ENCODE measurements at regions not wholly inside any gene's neighbourhood (a gene's known extent, or its start where the extent isn't known, plus 50 kb on each side); places are given as distances from the start of the nearest gene placed in this dataset.

DNA sequence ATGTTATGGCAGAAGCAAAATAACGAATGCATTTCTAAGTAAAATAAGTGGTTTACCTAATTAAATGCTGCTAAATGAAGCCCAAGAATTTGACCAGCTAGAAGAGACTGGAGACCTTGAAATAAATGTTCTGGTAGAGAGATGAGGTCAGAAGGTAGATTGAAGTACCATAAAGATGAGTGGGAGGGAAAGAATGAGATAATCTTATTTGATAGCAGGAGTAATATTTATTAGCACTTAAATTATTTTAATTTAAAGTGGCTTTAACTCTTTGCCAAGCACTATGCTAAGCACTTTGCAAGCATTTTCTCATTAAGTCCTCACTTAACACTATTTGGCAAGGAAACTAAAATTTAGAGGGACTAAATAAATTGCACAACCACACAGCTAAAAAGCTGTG lies 314.9 kb upstream of the CCDC54 start:
- no peak for DNase-seq

GRCh38 chr3:107062787-107063186 lies 314.5 kb upstream of the CCDC54 start:
- DNase-seq, result no peak

GRCh38 chr3:107063351-107063750 lies 313.9 kb upstream of the CCDC54 start:
- no peak for DNase-seq

DNA sequence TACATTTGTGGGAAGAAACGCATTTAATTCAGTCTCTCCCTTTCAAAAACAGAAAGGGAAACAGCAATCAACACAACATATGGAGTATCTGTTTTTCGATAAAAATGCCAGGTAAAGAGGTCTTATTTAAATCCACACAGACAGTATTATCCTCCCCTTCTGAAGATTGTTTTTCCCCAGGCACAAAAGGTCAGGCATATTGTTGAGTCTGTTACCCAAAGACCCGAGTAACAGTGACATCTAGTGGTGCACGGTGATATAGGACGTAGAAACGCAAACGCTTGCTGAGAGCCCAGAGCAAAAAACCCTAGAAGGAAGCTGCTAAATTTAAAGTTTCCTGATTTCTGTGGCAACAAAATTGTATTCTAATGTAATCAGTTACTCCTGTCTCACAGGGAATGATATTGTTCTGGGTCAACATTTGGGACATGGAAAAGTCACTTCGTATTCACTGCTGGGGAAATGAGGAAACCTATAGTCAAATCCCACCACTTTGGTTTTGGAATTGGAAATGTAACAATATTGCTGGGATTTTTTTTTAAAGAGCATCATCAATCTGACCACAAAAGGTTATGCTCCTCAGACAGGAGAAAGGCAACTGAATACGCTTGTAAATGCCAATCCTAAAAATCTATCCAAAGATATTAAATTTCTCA lies 312.7 kb upstream of the CCDC54 start:
- peak; percentile 25 for DNase-seq

DNA sequence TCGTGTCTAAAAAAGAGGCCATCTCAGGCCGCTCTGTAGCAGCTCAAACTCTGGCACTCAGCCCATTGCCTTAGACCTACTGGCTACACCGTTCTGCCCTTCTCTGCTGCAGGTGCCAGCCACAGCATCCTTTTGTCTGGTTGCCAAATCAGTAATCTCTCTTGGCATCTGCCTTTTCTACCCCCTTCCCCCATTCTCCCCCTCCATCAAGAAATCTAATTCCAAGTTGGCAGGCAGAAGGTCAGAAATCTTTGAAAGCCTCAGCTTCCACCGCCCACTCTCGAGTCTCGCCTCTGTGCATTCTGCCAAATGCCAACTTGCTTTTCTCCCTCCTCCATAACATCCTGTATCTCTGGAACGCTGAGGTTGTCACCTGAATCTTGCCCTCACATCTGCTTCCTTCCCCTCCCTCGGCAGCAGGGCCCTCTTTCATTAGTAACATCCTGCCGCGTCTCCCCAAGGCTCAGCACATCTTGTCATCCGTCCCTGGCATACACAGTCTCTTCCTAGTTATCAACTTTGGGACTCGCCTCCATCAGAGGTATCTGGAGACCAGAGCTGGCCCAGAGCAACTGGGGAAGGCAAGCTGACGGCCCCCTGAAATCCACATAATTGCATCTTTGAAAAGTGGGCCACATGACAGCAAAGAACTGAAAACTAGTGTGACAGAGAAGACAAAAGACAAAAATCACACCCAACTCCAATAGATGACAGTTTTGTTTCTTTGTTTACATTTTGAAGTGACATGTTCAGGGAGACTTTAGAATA lies 312.0 kb upstream of the CCDC54 start:
- no peak for DNase-seq

DNA sequence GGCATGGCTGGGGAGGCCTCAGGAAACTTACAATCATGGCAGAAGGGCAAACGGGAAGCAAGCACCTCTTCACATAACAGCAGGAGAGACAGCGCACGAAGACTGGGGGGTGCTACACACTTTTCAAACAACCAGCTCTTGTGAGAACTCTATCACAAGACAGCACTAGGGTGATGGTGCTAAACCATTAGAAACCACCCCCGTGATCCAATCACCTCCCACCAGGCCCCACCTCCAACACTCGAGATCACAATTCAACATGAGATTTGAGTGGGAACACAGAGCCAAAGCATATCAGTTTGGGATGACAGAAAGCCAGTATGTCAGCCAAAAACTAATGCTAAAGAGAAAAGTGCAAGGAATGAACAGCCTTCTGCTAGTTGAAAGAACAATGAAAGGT lies 309.8 kb upstream of the CCDC54 start:
- no peak for DNase-seq

DNA sequence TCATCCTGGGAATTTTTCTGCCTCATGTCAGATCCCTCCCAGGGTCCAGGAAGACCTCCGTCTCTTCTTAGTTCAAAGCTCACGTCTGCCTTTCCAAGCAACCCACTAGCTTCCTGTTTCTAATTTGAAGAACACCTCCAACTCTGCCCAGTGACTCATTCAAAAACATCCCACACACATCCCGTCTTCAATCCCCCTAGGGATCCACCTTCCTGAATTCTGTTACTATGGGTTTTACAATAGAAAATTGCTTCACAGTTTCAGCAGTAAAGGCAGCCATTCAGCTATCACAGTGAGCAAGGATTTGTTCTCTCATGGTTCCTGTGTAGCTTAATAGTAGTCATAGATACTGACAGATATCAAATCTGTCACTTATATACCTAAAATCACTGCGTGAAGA lies 308.3 kb upstream of the CCDC54 start:
- no peak for DNase-seq

DNA sequence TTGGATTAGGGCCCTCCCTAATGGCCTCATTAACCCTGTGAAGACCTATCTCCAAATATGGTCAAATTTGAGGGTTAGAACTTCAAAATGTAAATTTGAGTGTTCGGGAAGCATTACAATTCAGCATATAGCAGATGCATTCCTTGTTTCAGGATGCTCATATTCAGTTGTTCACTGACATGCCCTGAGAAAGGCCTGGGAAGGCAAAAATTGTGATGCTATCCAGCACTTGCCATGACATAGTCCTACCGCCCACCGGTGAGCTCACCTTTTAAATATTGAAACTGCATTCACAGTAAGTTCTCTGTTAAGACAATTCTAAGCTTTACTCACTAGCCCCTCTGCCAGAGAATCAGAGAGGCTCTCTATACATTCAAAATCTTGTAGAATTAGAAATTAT lies 300.3 kb upstream of the CCDC54 start:
- no peak for DNase-seq

DNA sequence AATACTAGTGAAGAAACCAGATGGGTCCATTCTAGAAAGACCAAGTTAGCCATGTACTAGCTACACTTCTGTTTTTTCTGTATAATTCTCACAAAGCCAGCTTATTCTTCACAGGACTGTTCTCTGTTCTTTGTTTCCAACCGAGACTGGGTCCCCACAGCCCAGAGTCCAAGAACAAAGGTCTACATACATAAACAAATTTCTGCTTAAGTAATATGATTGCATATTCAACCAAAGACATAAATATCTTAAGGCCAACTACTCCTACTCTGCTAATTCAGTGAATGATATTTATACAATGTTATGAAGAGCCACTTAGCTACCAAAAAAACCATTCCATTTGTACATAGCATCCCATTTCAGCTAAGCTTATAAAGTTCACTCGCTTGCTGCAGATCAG lies 299.8 kb upstream of the CCDC54 start:
- no peak for DNase-seq

GRCh38 chr3:107082527-107082926 lies 294.7 kb upstream of the CCDC54 start:
- DNase-seq, result no peak

- no peak for DNase-seq
Observed at GRCh38 chr3:107085261-107085660, 292.0 kb upstream of the CCDC54 start.

DNA sequence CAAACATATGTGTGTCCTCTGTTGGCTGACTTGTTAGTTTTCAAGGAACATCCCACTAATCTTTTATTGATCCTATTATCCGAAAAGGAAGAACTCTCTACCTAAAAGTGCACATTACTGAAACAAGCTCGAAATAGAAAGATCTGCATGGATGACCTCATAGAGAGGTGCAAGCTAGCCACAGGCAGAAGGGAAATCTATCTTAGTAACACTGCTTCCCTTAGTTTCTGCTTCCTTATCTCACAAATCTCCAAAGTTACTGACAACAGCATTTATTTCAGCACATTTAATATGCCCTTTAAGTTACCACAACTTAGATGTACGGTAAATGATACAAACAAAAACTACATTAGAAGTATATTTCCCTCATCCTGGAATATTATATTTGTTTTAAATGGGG lies 285.1 kb upstream of the CCDC54 start:
- DNase-seq, result no peak

GRCh38 chr3:107098864-107099263 lies 278.4 kb upstream of the CCDC54 start:
- no peak for DNase-seq

- no peak for DNase-seq
Observed at GRCh38 chr3:107100137-107100536, 277.1 kb upstream of the CCDC54 start.

- DNase-seq, result no peak
Observed at GRCh38 chr3:107100573-107100972, 276.7 kb upstream of the CCDC54 start.

DNA sequence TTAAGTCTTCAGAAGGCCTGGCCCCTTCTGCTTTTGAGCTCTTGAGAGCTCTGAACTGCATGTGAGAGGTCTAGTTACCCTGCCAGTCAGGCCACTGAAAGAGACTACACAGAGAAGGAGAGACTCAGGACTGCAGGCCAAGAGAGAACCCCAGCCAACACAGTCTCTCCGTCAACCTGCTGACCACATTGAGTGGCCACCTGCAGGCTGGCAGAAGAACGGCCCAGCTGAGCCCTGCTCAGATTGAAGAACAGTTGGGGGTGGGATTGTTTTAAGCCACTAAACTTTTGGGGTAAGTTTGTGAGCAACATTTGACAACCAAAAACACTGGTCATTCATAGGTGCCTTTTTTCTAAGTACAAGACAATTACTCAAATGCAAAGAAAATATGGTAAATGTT lies 273.5 kb upstream of the CCDC54 start:
- no peak for DNase-seq

DNA sequence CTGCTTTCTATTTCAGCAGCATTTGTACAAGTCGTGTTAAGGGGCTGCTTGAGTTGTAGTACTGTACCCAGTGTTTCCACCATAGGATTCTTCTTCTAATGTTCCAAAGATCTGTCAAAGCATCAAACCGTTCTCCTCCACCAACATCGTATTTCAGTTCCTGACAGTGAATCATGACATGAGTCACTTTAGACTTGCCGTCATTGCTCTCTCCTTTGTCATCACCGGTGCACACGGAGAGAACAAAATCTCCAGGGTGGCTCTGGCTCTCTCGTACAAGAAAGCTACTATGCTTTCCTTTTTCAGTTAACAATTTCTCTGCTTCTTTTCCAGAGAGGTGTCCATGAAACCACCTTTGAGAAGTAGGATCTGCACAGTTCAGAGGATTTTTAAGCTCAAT lies 270.9 kb upstream of the CCDC54 start:
- no peak for DNase-seq

DNA sequence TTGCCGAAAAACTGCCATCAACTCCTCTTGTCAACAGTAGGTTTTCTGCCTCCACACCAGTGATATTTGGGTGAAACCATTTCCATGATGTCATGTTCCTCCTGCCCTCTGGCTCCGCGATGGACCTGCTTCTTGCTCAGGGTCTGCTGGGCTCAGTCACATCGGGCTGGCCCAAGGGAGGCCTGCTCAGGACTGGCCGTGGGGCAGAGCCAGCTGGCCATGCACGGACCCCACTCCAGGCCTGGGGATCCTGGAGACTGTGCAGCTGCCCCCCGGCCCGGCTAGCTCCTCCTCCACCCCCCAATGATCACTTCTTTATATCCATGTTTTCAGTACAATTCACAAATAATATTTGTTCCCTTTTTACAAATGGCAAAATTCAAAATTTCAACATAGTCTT lies 270.3 kb upstream of the CCDC54 start:
- DNase-seq, result no peak

DNA sequence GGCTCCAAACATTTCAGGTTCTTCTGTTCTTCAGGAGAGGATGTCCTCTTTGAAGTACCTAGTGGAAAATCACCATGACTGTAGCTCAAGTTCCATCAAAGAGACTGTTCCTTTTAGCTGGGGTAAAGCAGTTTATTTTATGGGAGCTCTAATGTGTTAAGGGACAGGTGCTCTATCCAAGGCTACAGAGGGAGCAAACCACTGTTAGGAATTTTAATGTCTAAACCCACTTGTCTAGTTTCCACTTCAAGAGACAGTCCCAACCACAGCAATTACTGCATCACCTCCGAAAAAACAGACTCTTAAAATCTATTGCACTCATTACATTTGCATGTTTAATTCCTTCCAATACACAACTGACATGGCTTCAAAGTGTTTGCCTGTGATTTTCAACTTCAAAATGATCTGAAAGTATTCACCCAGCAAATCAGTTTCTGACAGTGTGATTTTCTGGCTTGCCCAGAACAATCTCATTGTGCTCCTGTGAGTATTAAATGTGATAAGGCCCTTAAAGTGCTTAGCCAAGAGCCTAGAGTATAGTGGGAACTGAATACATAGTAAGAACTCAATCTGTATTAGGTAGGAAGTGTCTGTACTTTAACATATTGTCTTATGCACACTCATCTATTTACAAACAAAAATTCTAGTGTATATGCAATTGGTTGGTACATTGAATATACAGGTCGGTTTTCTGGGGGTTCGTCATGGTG lies 266.5 kb upstream of the CCDC54 start:
- DNase-seq, result no peak

- DNase-seq, result no peak
Observed at GRCh38 chr3:107111872-107112271, 265.4 kb upstream of the CCDC54 start.

GRCh38 chr3:107112356-107112755 lies 264.9 kb upstream of the CCDC54 start:
- DNase-seq, result no peak

DNA sequence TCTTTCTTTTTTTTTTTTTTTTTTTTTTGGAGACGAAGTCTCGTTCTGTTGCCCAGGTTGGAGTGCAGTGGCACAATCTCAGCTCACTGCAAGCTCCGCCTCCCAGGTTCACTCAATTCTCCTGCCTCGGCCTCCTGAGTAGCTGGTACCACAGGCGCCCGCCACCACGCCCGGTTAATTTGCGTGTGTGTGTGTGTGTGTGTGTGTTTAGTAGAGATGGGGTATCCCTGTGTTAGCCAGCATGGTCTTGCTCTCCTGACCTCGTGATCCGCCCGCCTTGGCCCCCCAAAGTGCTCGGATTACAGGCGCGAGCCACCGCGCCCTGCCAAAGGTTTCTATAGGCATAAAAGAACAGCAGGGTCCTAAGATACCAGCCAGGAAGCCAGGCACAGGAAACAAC lies 261.0 kb upstream of the CCDC54 start:
- no peak for DNase-seq

DNA sequence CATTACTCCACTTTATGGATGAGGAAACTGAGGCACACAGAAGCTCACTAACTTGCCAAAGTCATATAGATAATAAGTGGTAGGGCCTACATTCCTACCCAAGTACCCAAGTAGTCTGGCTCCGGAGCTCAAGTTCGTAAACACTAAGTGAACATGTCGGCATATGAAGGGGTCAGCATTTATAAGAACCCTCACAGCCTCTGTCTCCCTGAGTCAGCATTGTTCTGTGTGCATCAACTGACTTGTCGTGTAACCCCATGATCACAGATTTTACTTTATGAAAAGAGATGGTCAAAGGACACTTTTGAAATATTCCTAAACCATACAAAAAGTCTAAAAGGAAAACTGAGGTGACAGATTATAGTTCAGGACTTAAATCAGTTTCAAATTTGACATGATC lies 260.1 kb upstream of the CCDC54 start:
- no peak for DNase-seq

DNA sequence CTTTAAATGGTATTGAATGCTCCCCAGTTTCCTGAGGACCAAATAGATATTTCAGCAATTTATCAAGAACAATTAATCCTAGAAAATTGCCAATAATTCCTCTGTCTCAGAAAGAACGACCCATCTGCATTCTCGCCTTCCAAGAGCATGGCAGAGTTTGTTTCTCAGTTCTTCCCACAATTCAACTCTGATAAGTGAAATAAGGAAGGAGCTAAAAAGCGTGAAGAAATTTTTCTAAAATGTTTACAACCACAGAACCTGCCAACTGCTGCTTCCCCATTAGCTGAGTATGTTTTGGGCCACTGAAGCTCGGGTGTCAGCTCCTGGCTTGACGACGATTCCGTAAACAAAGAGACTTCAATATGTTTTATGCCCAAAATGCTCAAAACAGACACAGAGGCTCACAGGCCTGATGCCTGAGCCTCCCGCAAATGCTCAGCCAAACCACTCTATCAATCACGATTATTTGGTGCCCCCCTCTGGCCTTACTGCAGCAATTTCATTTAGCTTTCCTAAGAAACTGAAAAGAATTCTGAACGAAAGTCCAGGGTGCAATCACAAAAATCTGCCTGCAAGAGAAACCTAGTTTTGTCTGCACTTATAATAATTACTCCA lies 259.2 kb upstream of the CCDC54 start:
- no peak for DNase-seq
